IPS-18a (cell line): ENCODE measurements at regions not wholly inside any gene's neighbourhood (a gene's known extent, or its start where the extent isn't known, plus 50 kb on each side); places are given as distances from the start of the nearest gene placed in this dataset.
"Not testable (repeated sequence)": the region's sequence is repeated elsewhere in the genome, so short reads cannot be mapped to it uniquely, and the experiment has no call there.

Experiments
- H3K27ac ChIP-seq: one replicate; pipeline ENCODE4 v1.5.1; 2013; ENCODE audit warnings: low read length
- H3K27me3 ChIP-seq: one replicate; pipeline ENCODE4 v1.6.1; 2013; ENCODE audit warnings: mild to moderate bottlenecking, low read length; ENCODE audit not compliant: control insufficient read depth, insufficient read depth
- H3K36me3 ChIP-seq: one replicate; pipeline ENCODE4 v1.6.1; 2013; ENCODE audit warnings: low read depth, low read length; ENCODE audit not compliant: control insufficient read depth
- H3K4me1 ChIP-seq: one replicate; pipeline ENCODE4 v1.6.1; 2013; ENCODE audit warnings: low read depth, low read length; ENCODE audit not compliant: control insufficient read depth
- H3K4me3 ChIP-seq: one replicate; pipeline ENCODE4 v1.5.1; 2013; ENCODE audit warnings: low read length
- H3K9ac ChIP-seq: one replicate; pipeline ENCODE4 v1.6.1; 2013; ENCODE audit warnings: mild to moderate bottlenecking, low read length, moderate library complexity
- H3K9me3 ChIP-seq: one replicate; pipeline ENCODE4 v1.6.1; 2013; ENCODE audit warnings: low read depth, low read length; ENCODE audit not compliant: control insufficient read depth

- no peak overlapping the region for H3K9ac ChIP-seq
Observed at GRCh38 chr1:118558933-118559332, 373.9 kb upstream of the SPAG17 start.

GRCh38 chr1:118556936-118557335 lies 371.9 kb upstream of the SPAG17 start:
- Histone ChIP-seq H3K27ac (no peak overlapping the region), H3K27me3 (no peaks in the 10 kb centered on the region), H3K9ac (no peak overlapping the region), H3K36me3 (no peaks in the 10 kb centered on the region), H3K9me3 (no peaks in the 10 kb centered on the region), H3K4me3 (no peak overlapping the region), H3K4me1 (no peaks in the 10 kb centered on the region)

More at GRCh38 chr1:118558933-118559332, 373.9 kb upstream of the SPAG17 start:
- no peak overlapping the region for H3K27ac ChIP-seq
- no peaks in the 10 kb centered on the region for H3K9me3 ChIP-seq
- H3K4me1 ChIP-seq = no peaks in the 10 kb centered on the region
- H3K27me3 ChIP-seq = no peaks in the 10 kb centered on the region
- no peaks in the 10 kb centered on the region for H3K36me3 ChIP-seq
- H3K4me3 ChIP-seq = no peak overlapping the region

GRCh38 chr1:118555638-118556037 lies 370.6 kb upstream of the SPAG17 start:
- no peak overlapping the region for H3K27ac ChIP-seq
- no peaks in the 10 kb centered on the region for H3K27me3 ChIP-seq
- H3K36me3 ChIP-seq = no peaks in the 10 kb centered on the region
- H3K4me3 ChIP-seq = no peak overlapping the region
- H3K9me3 ChIP-seq = no peaks in the 10 kb centered on the region
- no peaks in the 10 kb centered on the region for H3K4me1 ChIP-seq
- no peak overlapping the region for H3K9ac ChIP-seq

- Histone ChIP-seq H3K36me3 (no peaks in the 10 kb centered on the region), H3K4me1 (no peaks in the 10 kb centered on the region), H3K9ac (no peak overlapping the region), H3K9me3 (no peaks in the 10 kb centered on the region), H3K27ac (no peak overlapping the region), H3K27me3 (no peaks in the 10 kb centered on the region), H3K4me3 (no peak overlapping the region)
Observed at GRCh38 chr1:118535901-118536300, 350.9 kb upstream of the SPAG17 start.

GRCh38 chr1:118511922-118512321 lies 326.9 kb upstream of the SPAG17 start:
- H3K4me1 ChIP-seq, H3K27ac ChIP-seq, H3K9ac ChIP-seq, H3K27me3 ChIP-seq, H3K9me3 ChIP-seq, H3K36me3 ChIP-seq, H3K4me3 ChIP-seq: not testable (repeated sequence)

GRCh38 chr1:118504867-118505266 lies 319.8 kb upstream of the SPAG17 start:
- H3K36me3 ChIP-seq = no peaks in the 10 kb centered on the region
- no peak overlapping the region for H3K4me3 ChIP-seq
- peaks cover 10% of the 10 kb centered on the region for H3K4me1 ChIP-seq
- no peak overlapping the region for H3K27ac ChIP-seq
- H3K9ac ChIP-seq = no peak overlapping the region
- H3K9me3 ChIP-seq = no peaks in the 10 kb centered on the region
- H3K27me3 ChIP-seq = no peaks in the 10 kb centered on the region

- no peaks in the 10 kb centered on the region for H3K27me3 ChIP-seq
- no peaks in the 10 kb centered on the region for H3K9me3 ChIP-seq
- peaks cover 10% of the 10 kb centered on the region for H3K4me1 ChIP-seq
- no peaks in the 10 kb centered on the region for H3K36me3 ChIP-seq
- no peak overlapping the region for H3K27ac ChIP-seq
- no peak overlapping the region for H3K9ac ChIP-seq
- H3K4me3 ChIP-seq = no peak overlapping the region
Observed at GRCh38 chr1:118504221-118504644, 319.2 kb upstream of the SPAG17 start.

- Histone ChIP-seq H3K9me3 (no peaks in the 10 kb centered on the region), H3K4me1 (peaks cover 10% of the 10 kb centered on the region), H3K4me3 (no peak overlapping the region), H3K36me3 (no peaks in the 10 kb centered on the region), H3K27me3 (no peaks in the 10 kb centered on the region), H3K27ac (no peak overlapping the region), H3K9ac (no peak overlapping the region)
Observed at GRCh38 chr1:118503752-118504151, 318.7 kb upstream of the SPAG17 start.

- no peaks in the 10 kb centered on the region for H3K4me1 ChIP-seq
- H3K27ac ChIP-seq = no peak overlapping the region
- no peak overlapping the region for H3K9ac ChIP-seq
- no peaks in the 10 kb centered on the region for H3K36me3 ChIP-seq
- H3K9me3 ChIP-seq = no peaks in the 10 kb centered on the region
- no peak overlapping the region for H3K4me3 ChIP-seq
- H3K27me3 ChIP-seq = no peaks in the 10 kb centered on the region
Observed at GRCh38 chr1:118494998-118495397, 310.0 kb upstream of the SPAG17 start.

GRCh38 chr1:118488787-118489186 lies 303.8 kb upstream of the SPAG17 start:
- no peak overlapping the region for H3K9ac ChIP-seq
- no peaks in the 10 kb centered on the region for H3K36me3 ChIP-seq
- no peaks in the 10 kb centered on the region for H3K27me3 ChIP-seq
- H3K27ac ChIP-seq = no peak overlapping the region
- H3K4me1 ChIP-seq = peaks cover 27% of the 10 kb centered on the region
- no peaks in the 10 kb centered on the region for H3K9me3 ChIP-seq
- H3K4me3 ChIP-seq = no peak overlapping the region

- H3K36me3 ChIP-seq = no peaks in the 10 kb centered on the region
- peaks cover 33% of the 10 kb centered on the region for H3K4me1 ChIP-seq
- no peaks in the 10 kb centered on the region for H3K9me3 ChIP-seq
- H3K4me3 ChIP-seq = no peak overlapping the region
- no peaks in the 10 kb centered on the region for H3K27me3 ChIP-seq
- no peak overlapping the region for H3K27ac ChIP-seq
- H3K9ac ChIP-seq = no peak overlapping the region
Observed at GRCh38 chr1:118487932-118488331, 302.9 kb upstream of the SPAG17 start.

- no peaks in the 10 kb centered on the region for H3K36me3 ChIP-seq
- H3K9ac ChIP-seq = no peak overlapping the region
- H3K27ac ChIP-seq = no peak overlapping the region
- no peaks in the 10 kb centered on the region for H3K9me3 ChIP-seq
- no peaks in the 10 kb centered on the region for H3K27me3 ChIP-seq
- H3K4me1 ChIP-seq = peaks cover 36% of the 10 kb centered on the region
- no peak overlapping the region for H3K4me3 ChIP-seq
Observed at GRCh38 chr1:118487091-118487490, 302.1 kb upstream of the SPAG17 start.
